COLO829 (cell line): ENCODE measurements at regions not wholly inside any gene's neighbourhood (a gene's known extent, or its start where the extent isn't known, plus 50 kb on each side); places are given as distances from the start of the nearest gene placed in this dataset.
A peak's percentile ranks its signal among the peaks of the same experiment; 100 is the strongest.
"Not testable (repeated sequence)": the region's sequence is repeated elsewhere in the genome, so short reads cannot be mapped to it uniquely, and the experiment has no call there.

Experiments used
- DNase-seq: peaks from one replicate; pipeline ENCODE4 v3.0.0; 2012; ENCODE audit warnings: low spot score

GRCh38 chr2:183799761-183800160 is 675.5 kb downstream of the NUP35 start:
- DNase-seq = no peak

- DNase-seq = no peak
Measured at GRCh38 chr2:183803596-183803995, 679.4 kb downstream of the NUP35 start.

GRCh38 chr2:183807870-183808269 is 683.6 kb downstream of the NUP35 start:
- no peak for DNase-seq

- no peak for DNase-seq
Measured at GRCh38 chr2:183809404-183809803, 685.2 kb downstream of the NUP35 start.

- no peak for DNase-seq
Measured at GRCh38 chr2:183811281-183811680, 687.0 kb downstream of the NUP35 start.

- DNase-seq = no peak
Measured at GRCh38 chr2:183812091-183812490, 687.8 kb downstream of the NUP35 start.

- DNase-seq = no peak
Measured at GRCh38 chr2:183825710-183826109, 701.5 kb downstream of the NUP35 start.

GRCh38 chr2:183829931-183830330 is 705.7 kb downstream of the NUP35 start:
- no peak for DNase-seq

- no peak for DNase-seq
Measured at GRCh38 chr2:183837157-183837556, 712.9 kb downstream of the NUP35 start.

- no peak for DNase-seq
Measured at GRCh38 chr2:183838295-183838694, 714.1 kb downstream of the NUP35 start.

- DNase-seq = no peak
Measured at GRCh38 chr2:183840061-183840584, 715.9 kb downstream of the NUP35 start.

- DNase-seq = not testable (repeated sequence)
Measured at GRCh38 chr2:183849826-183850225, 725.6 kb downstream of the NUP35 start.

GRCh38 chr2:183859129-183859528 is 734.9 kb downstream of the NUP35 start:
- no peak for DNase-seq

GRCh38 chr2:183866666-183867065 is 731.7 kb upstream of the ZNF804A start:
- no peak for DNase-seq

GRCh38 chr2:183867206-183867605 is 731.1 kb upstream of the ZNF804A start:
- no peak for DNase-seq

GRCh38 chr2:183868153-183868552 is 730.2 kb upstream of the ZNF804A start:
- DNase-seq = no peak

- peak; percentile 8 for DNase-seq
Measured at GRCh38 chr2:183868707-183869106, 729.6 kb upstream of the ZNF804A start.

- no peak for DNase-seq
Measured at GRCh38 chr2:183872131-183872530, 726.2 kb upstream of the ZNF804A start.

- DNase-seq = no peak
Measured at GRCh38 chr2:183881978-183882377, 716.4 kb upstream of the ZNF804A start.

GRCh38 chr2:183892315-183892941 is 705.9 kb upstream of the ZNF804A start:
- DNase-seq = no peak

- peak; percentile 85 for DNase-seq
Measured at GRCh38 chr2:183898641-183899040, 699.7 kb upstream of the ZNF804A start.

GRCh38 chr2:183901931-183902330 is 696.4 kb upstream of the ZNF804A start:
- DNase-seq = no peak

GRCh38 chr2:183903026-183903425 is 695.3 kb upstream of the ZNF804A start:
- DNase-seq = no peak

GRCh38 chr2:183916041-183916440 is 682.3 kb upstream of the ZNF804A start:
- not testable (repeated sequence) for DNase-seq
